GM12878 (cell line): ENCODE measurements at regions not wholly inside any gene's neighbourhood (a gene's known extent, or its start where the extent isn't known, plus 50 kb on each side); places are given as distances from the start of the nearest gene placed in this dataset.

Experiments
- ATAC-seq: fragments of 200-7000 bp; cut with Tn5 transposase; 3 replicates; pipeline ENCODE4 v1.9.1; 2020; ENCODE audit warnings: mild to moderate bottlenecking, moderate library complexity
- BruUV-seq: library from RNA; stranded (reverse); fragments of 400-500 nt; replicated peaks from 2 replicates; lab custom pipeline; 2021; lab: Mats Ljungman, UMichigan
- CTCF ChIA-PET: fragments of 300-600 bp; sonication (Branson Sonifier 250); formaldehyde crosslinking; extraction: SDS; loops from one replicate; lab custom pipeline; 2021; ENCODE audit warnings: inconsistent platforms; lab: Yijun Ruan, JAX
- POLR2A ChIA-PET: fragments of 350-600 bp; formaldehyde crosslinking; extraction: SDS; loops from one replicate; lab custom pipeline; 2021; ENCODE audit warnings: inconsistent platforms; lab: Charles Lee
- RAD21 ChIA-PET: fragments of 300-600 bp; sonication (Branson Sonifier 250); formaldehyde crosslinking; loops from one replicate; lab custom pipeline; 2023; ENCODE audit warnings: antibody characterized with exemption; ENCODE audit not compliant: unreplicated experiment; lab: Charles Lee
- SMC1A ChIA-PET: fragments of 300-600 bp; sonication (Branson Sonifier 250); formaldehyde crosslinking; loops from one replicate; lab custom pipeline; 2023; ENCODE audit not compliant: unreplicated experiment, uncharacterized antibody; lab: Charles Lee
- DNase-seq: peaks from one replicate; pipeline ENCODE4 v3.0.0-alpha.2; 2011; ENCODE audit warnings: low read depth, low spot score
- FAIRE-seq: peaks from 3 replicates; lab custom pipeline; 2011; peaks lifted over from hg19 to GRCh38; lab: Jason Lieb, UNC
- H2AFZ ChIP-seq: 2 replicates; pipeline ENCODE4 v1.6.0; 2011; ENCODE audit warnings: low read depth, low read length, control low read depth; ENCODE audit not compliant: control insufficient read depth
- H3K27ac ChIP-seq: 2 replicates; pipeline ENCODE4 v1.5.1; 2011; ENCODE audit warnings: control low read depth; ENCODE audit not compliant: control insufficient read depth, insufficient read depth
- H3K27me3 ChIP-seq, 2 experiments: replicated peaks in 1 of 2; 2 replicates each; pipeline versions ENCODE4 v1.6.0 to v1.6.1; 2011; ENCODE audit warnings: low read length in 1 of 2; ENCODE audit not compliant: control insufficient read depth in 2 of 2, insufficient read depth in 2 of 2
- H3K36me3 ChIP-seq, 2 experiments: 2 replicates each; pipeline ENCODE4 v1.5.1; 2011; ENCODE audit warnings: low read length in 1 of 2; ENCODE audit not compliant: control insufficient read depth in 2 of 2, insufficient read depth in 2 of 2
- H3K4me1 ChIP-seq: 2 replicates; pipeline ENCODE4 v1.6.1; 2011; ENCODE audit warnings: mild to moderate bottlenecking, low read length, moderate library complexity, mixed read lengths; ENCODE audit not compliant: control insufficient read depth, insufficient read depth
- H3K4me2 ChIP-seq: 2 replicates; pipeline ENCODE4 v1.6.0; 2011; ENCODE audit warnings: control low read depth; ENCODE audit not compliant: control insufficient read depth, insufficient read depth
- H3K4me3 ChIP-seq: fragments of 200-600 bp; sonication (generic); 2 replicates; pipeline ENCODE4 v1.5.1; 2016
- H3K79me2 ChIP-seq: 2 replicates; pipeline ENCODE4 v1.6.0; 2011; ENCODE audit warnings: low read length; ENCODE audit not compliant: control insufficient read depth, insufficient read depth
- H3K9ac ChIP-seq: 2 replicates; pipeline ENCODE4 v1.8.0; 2011; ENCODE audit warnings: low read length, control low read depth, mixed read lengths; ENCODE audit not compliant: control insufficient read depth, insufficient read depth
- H3K9me3 ChIP-seq: replicated peaks from 3 replicates; pipeline ENCODE4 v1.5.1; 2011; ENCODE audit warnings: mild to moderate bottlenecking, low read length; ENCODE audit not compliant: control insufficient read depth, insufficient read depth
- H4K20me1 ChIP-seq: 2 replicates; pipeline ENCODE4 v1.6.0; 2011; ENCODE audit not compliant: control insufficient read depth, insufficient read depth
- CREM ChIP-seq: IDR thresholded peaks from 2 replicates; pipeline ENCODE4 v1.6.1; 2014; ENCODE audit warnings: antibody characterized with exemption, low read depth
- CTCF ChIP-seq, 3 experiments: IDR thresholded peaks in 2 of 3; conservative IDR thresholded peaks in 1 of 3; 2 replicates each; pipeline ENCODE4 v1.5.1; 2011; ENCODE audit warnings: low read depth in 3 of 3, low read length in 3 of 3, mild to moderate bottlenecking in 3 of 3, control low read depth in 2 of 3, moderate library complexity in 2 of 3, inconsistent platforms in 1 of 3, mixed read lengths in 1 of 3; ENCODE audit not compliant: control insufficient read depth in 2 of 3, insufficient read depth in 1 of 3; ENCODE audit errors: extremely low read depth in 1 of 3
- DPF2 ChIP-seq: fragments of 450-650 bp; IDR thresholded peaks from 2 replicates; pipeline ENCODE4 v1.6.1; 2017; ENCODE audit warnings: mild to moderate bottlenecking
- HDGF ChIP-seq: fragments of 450-650 bp; IDR thresholded peaks from 2 replicates; pipeline ENCODE4 v1.6.1; 2016; ENCODE audit warnings: antibody characterized with exemption
- JUND ChIP-seq: IDR thresholded peaks from 2 replicates; pipeline ENCODE4 v1.6.1; 2012; ENCODE audit warnings: low read depth, mild to moderate bottlenecking, low read length, improper control_type of control experiment, moderate library complexity
- MTA2 ChIP-seq: fragments of 450-650 bp; IDR thresholded peaks from 2 replicates; pipeline ENCODE4 v1.6.1; 2016; ENCODE audit warnings: low read depth, mild to moderate bottlenecking, moderate library complexity
- NR2C1 ChIP-seq: fragments of 450-650 bp; IDR thresholded peaks from 2 replicates; pipeline ENCODE4 v1.6.1; 2017; ENCODE audit warnings: antibody characterized with exemption, mild to moderate bottlenecking, moderate library complexity
- POLR2AphosphoS5 ChIP-seq: IDR thresholded peaks from 2 replicates; pipeline ENCODE4 v1.6.1; 2011; ENCODE audit warnings: mild to moderate bottlenecking, low read length, inconsistent platforms
- RELB ChIP-seq: fragments of 450-650 bp; IDR thresholded peaks from 2 replicates; pipeline ENCODE4 v1.6.1; 2017; ENCODE audit warnings: low read depth, mild to moderate bottlenecking, moderate library complexity
- REST ChIP-seq: IDR thresholded peaks from 2 replicates; pipeline ENCODE4 v1.6.1; 2012; ENCODE audit warnings: mild to moderate bottlenecking, low read depth, low read length
- SUZ12 ChIP-seq: fragments of 200-600 bp; sonication (generic); IDR thresholded peaks from one replicate; pipeline ENCODE4 v1.6.1; 2018; ENCODE audit warnings: antibody characterized with exemption, mild to moderate bottlenecking; ENCODE audit not compliant: unreplicated experiment
- USF1 ChIP-seq: IDR thresholded peaks from 2 replicates; pipeline ENCODE4 v1.6.1; 2011; ENCODE audit warnings: borderline replicate concordance, low read depth, mild to moderate bottlenecking, moderate library complexity, mixed read lengths, low read length; ENCODE audit not compliant: insufficient read depth; ENCODE audit errors: extremely low read length
- ZNF687 ChIP-seq: fragments of 450-650 bp; IDR thresholded peaks from 2 replicates; pipeline ENCODE4 v1.6.1; 2017; ENCODE audit warnings: mild to moderate bottlenecking, moderate library complexity
- WGBS: methylation state at CpG from one replicate; pipeline ENCODE4 v1.1.6; 2016; ENCODE audit warnings: low lambda C conversion rate; ENCODE audit not compliant: insufficient replicate concordance, insufficient coverage; ENCODE audit errors: missing lambda C conversion rate; 5-methylcytosine and 5-hydroxymethylcytosine counted together
- in situ Hi-C: fragments of 300-500 bp; cut with MboI; formaldehyde crosslinking; loops from 9 replicates; pipeline ENCODE4 v1.14.3; 2018; ENCODE audit warnings: mixed read lengths
- intact Hi-C: fragments of 100-400 bp; cut with micrococcal nuclease; formaldehyde crosslinking; loops from one replicate; pipeline ENCODE4 v1.14.2; 2022; ENCODE audit not compliant: unreplicated experiment

GRCh38 chr22:22418957-22419356, 89.6 kb downstream of the ZNF280B start:
- intact Hi-C loops, result no loop called here
- Histone ChIP-seq H3K4me1 (no peaks in the 10 kb centered on the region), H3K79me2 (no peaks in the 10 kb centered on the region), H3K4me3 (no peak overlapping the region), H3K9ac (no peak overlapping the region), H3K36me3 (no peaks in the 10 kb centered on the region), H4K20me1 (no peaks in the 10 kb centered on the region), H3K27me3 (no peaks in the 10 kb centered on the region), H2AFZ (no peak overlapping the region), H3K9me3 (no peaks in the 10 kb centered on the region), H3K27ac (no peak overlapping the region), H3K4me2 (no peak overlapping the region)
- in situ Hi-C loops, result no loop called here
- ATAC-seq (no peak), FAIRE-seq (no peak), DNase-seq (no peak)
- POLR2A ChIA-PET, result no interaction called here
- CTCF ChIA-PET, result no interaction called here
- BruUV-seq, result no TSS peak
- SMC1A ChIA-PET, result no interaction called here
- 18% methylated on average over 2 of the region's 2 CpGs for WGBS
- RAD21 ChIA-PET, result no interaction called here
- no peak for TF ChIP-seq REST
- TF ChIP-seq POLR2AphosphoS5, result no peak
- no peak for TF ChIP-seq CTCF (IDR thresholded peaks at IDR 0.05 in 2 of 3, conservative IDR thresholded peaks at IDR 0.05 in 1 of 3; ENCODE audit: control insufficient read depth in 2 of 3, extremely low read depth in 1 of 3, insufficient read depth in 1 of 3, low read depth in 3 of 3, low read length in 3 of 3)
- TF ChIP-seq SUZ12, result no peak
- no peak for TF ChIP-seq CREM
- no peak for TF ChIP-seq ZNF687
- TF ChIP-seq JUND, result no peak
- TF ChIP-seq MTA2, result no peak
- no peak for TF ChIP-seq USF1
- no peak for TF ChIP-seq RELB
- no peak for TF ChIP-seq DPF2
- no peak for TF ChIP-seq NR2C1
- TF ChIP-seq HDGF, result no peak
